ENCODE measurements at regions not wholly inside any gene's neighbourhood (a gene's known extent, or its start where the extent isn't known, plus 50 kb on each side); places are given as distances from the start of the nearest gene placed in this dataset.

DNA sequence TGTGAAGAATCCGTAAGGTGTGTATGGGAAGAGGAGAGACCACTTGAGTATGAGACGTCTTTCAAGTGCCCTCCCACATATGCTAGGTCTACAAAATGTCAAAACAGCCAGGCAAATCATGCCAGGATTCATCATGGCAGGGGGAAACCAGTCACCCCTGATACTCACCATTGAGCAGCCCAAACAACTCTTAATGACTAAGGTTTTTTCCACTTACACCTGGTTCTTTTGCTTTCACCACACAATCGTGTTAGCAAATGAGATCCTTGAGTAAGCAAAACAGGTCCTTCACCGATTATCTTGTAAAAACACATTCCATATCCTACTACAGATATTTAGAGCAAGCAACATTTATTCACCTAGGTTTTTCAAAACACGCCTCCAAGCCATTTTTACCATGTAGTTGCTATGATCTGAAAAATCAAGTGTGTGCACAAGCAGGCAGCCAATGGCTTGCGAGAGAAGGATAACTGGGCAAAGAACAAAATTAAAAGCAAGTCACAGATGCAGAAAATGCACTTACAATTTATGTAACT lies 177.5 kb upstream of the LPP start:
- POLR2A ChIA-PET: no interaction called here
- TF ChIP-seq, protein P1, sequence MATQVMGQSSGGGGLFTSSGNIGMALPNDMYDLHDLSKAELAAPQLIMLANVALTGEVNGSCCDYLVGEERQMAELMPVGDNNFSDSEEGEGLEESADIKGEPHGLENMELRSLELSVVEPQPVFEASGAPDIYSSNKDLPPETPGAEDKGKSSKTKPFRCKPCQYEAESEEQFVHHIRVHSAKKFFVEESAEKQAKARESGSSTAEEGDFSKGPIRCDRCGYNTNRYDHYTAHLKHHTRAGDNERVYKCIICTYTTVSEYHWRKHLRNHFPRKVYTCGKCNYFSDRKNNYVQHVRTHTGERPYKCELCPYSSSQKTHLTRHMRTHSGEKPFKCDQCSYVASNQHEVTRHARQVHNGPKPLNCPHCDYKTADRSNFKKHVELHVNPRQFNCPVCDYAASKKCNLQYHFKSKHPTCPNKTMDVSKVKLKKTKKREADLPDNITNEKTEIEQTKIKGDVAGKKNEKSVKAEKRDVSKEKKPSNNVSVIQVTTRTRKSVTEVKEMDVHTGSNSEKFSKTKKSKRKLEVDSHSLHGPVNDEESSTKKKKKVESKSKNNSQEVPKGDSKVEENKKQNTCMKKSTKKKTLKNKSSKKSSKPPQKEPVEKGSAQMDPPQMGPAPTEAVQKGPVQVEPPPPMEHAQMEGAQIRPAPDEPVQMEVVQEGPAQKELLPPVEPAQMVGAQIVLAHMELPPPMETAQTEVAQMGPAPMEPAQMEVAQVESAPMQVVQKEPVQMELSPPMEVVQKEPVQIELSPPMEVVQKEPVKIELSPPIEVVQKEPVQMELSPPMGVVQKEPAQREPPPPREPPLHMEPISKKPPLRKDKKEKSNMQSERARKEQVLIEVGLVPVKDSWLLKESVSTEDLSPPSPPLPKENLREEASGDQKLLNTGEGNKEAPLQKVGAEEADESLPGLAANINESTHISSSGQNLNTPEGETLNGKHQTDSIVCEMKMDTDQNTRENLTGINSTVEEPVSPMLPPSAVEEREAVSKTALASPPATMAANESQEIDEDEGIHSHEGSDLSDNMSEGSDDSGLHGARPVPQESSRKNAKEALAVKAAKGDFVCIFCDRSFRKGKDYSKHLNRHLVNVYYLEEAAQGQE (IDR thresholded peaks at IDR 0.05; ENCODE audit: insufficient read depth in 1 of 2, low read depth in 2 of 2, low read length in 1 of 2): no peak
- TF ChIP-seq, protein P2, sequence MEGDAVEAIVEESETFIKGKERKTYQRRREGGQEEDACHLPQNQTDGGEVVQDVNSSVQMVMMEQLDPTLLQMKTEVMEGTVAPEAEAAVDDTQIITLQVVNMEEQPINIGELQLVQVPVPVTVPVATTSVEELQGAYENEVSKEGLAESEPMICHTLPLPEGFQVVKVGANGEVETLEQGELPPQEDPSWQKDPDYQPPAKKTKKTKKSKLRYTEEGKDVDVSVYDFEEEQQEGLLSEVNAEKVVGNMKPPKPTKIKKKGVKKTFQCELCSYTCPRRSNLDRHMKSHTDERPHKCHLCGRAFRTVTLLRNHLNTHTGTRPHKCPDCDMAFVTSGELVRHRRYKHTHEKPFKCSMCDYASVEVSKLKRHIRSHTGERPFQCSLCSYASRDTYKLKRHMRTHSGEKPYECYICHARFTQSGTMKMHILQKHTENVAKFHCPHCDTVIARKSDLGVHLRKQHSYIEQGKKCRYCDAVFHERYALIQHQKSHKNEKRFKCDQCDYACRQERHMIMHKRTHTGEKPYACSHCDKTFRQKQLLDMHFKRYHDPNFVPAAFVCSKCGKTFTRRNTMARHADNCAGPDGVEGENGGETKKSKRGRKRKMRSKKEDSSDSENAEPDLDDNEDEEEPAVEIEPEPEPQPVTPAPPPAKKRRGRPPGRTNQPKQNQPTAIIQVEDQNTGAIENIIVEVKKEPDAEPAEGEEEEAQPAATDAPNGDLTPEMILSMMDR (IDR thresholded peaks at IDR 0.05): no peak
- no peak for TF ChIP-seq SIN3A (IDR thresholded peaks at IDR 0.05; ENCODE audit: borderline replicate concordance, insufficient read depth, low read depth, low read length)
- no peak for TF ChIP-seq TCF7L2 (IDR thresholded peaks at IDR 0.05; ENCODE audit: low read depth, low read length)
- no peak for TF ChIP-seq POLR2AphosphoS5 (IDR thresholded peaks at IDR 0.05; ENCODE audit: low read depth, low read length)
- intact Hi-C loops (cut with micrococcal nuclease; ENCODE audit: unreplicated experiment): no loop called here

DNA sequence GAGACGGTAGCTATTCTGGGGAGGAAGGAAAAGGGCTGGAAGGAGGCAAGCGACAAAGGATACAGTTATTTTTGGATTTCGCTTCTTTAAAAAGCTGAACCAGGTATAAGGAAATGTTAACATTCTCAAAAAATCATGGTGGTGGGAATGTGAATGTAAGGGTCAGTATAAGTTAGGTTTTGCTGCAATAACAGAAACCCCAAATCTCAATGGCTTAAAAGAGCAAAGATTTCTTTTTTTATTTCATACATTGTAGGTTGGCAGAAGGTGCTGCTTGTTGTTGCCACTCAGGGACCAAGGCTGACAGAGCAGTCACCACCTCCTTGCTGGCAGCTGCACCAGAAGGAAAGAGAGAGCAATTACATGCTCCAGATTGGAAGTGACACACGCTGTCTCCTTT lies 176.3 kb upstream of the LPP start:
- H3K4me3 ChIP-seq (ENCODE audit: low read depth in 2 of 2, low read length in 2 of 2): no peak overlapping the region
- no TSS peak for BruUV-seq (replicated peaks)

More for the DNA sequence above, 177.5 kb upstream of the LPP start:
- DNase-seq (ENCODE audit: low read depth, low spot score) (no peak), ATAC-seq (no peak)
- in situ Hi-C loops (cut with HindIII; ENCODE audit: low pct_unique_long_range_greater_than_20kb, low sequenced_read_pairs): no loop called here
- Histone ChIP-seq H3K27me3 (ENCODE audit: control insufficient read depth, insufficient read depth, low read length) (0 out of 2 replicates have a peak, but pooled peaks cover 3% of the 10 kb centered on the region), H3K4me3 (ENCODE audit: low read depth in 2 of 2, low read length in 2 of 2) (no peak overlapping the region), H3K36me3 (ENCODE audit: control insufficient read depth, insufficient read depth, low read length) (no peaks in the 10 kb centered on the region), H3K9me3 (ENCODE audit: control insufficient read depth, insufficient read depth, low read depth, low read length) (no peaks in the 10 kb centered on the region), H3K27ac (ENCODE audit: low read length) (no peak overlapping the region), H3K4me1 (ENCODE audit: control insufficient read depth, insufficient read depth, low read length) (no peaks in the 10 kb centered on the region)
- CTCF ChIA-PET: no interaction called here
- no TSS peak for BruUV-seq (replicated peaks)

More for the DNA sequence above, 176.3 kb upstream of the LPP start:
- CTCF ChIA-PET: no interaction called here
- DNase-seq (ENCODE audit: low read depth, low spot score) (no peak), ATAC-seq (no peak)
- TF ChIP-seq TCF7L2 (IDR thresholded peaks at IDR 0.05; ENCODE audit: low read depth, low read length): no peak
- TF ChIP-seq, protein P1 (IDR thresholded peaks at IDR 0.05; ENCODE audit: insufficient read depth in 1 of 2, low read depth in 2 of 2, low read length in 1 of 2): no peak
- no peak for TF ChIP-seq SIN3A (IDR thresholded peaks at IDR 0.05; ENCODE audit: borderline replicate concordance, insufficient read depth, low read depth, low read length)
- TF ChIP-seq POLR2AphosphoS5 (IDR thresholded peaks at IDR 0.05; ENCODE audit: low read depth, low read length): no peak
- TF ChIP-seq, protein P2 (IDR thresholded peaks at IDR 0.05): no peak
- intact Hi-C loops (cut with micrococcal nuclease; ENCODE audit: unreplicated experiment): no loop called here
- Histone ChIP-seq H3K27me3 (ENCODE audit: control insufficient read depth, insufficient read depth, low read length) (0 out of 2 replicates have a peak, but pooled peaks cover 3% of the 10 kb centered on the region), H3K36me3 (ENCODE audit: control insufficient read depth, insufficient read depth, low read length) (no peaks in the 10 kb centered on the region), H3K9me3 (ENCODE audit: control insufficient read depth, insufficient read depth, low read depth, low read length) (no peaks in the 10 kb centered on the region), H3K27ac (ENCODE audit: low read length) (no peak overlapping the region), H3K4me1 (ENCODE audit: control insufficient read depth, insufficient read depth, low read length) (no peaks in the 10 kb centered on the region)
- POLR2A ChIA-PET: no interaction called here
- in situ Hi-C loops (cut with HindIII; ENCODE audit: low pct_unique_long_range_greater_than_20kb, low sequenced_read_pairs): no loop called here

All from Panc1 (cell line).